GM12878 (cell line): ENCODE measurements at regions not wholly inside any gene's neighbourhood (a gene's known extent, or its start where the extent isn't known, plus 50 kb on each side); places are given as distances from the start of the nearest gene placed in this dataset.
A peak's percentile ranks its signal among the peaks of the same experiment; 100 is the strongest.

Source experiments
- ATAC-seq: fragments of 200-7000 bp; cut with Tn5 transposase; 3 replicates; pipeline ENCODE4 v1.9.1; 2020; ENCODE audit warnings: mild to moderate bottlenecking, moderate library complexity
- BruUV-seq: library from RNA; stranded (reverse); fragments of 400-500 nt; replicated peaks from 2 replicates; lab custom pipeline; 2021; lab: Mats Ljungman, UMichigan
- CTCF ChIA-PET: fragments of 300-600 bp; sonication (Branson Sonifier 250); formaldehyde crosslinking; extraction: SDS; loops from one replicate; lab custom pipeline; 2021; ENCODE audit warnings: inconsistent platforms; lab: Yijun Ruan, JAX
- POLR2A ChIA-PET: fragments of 350-600 bp; formaldehyde crosslinking; extraction: SDS; loops from one replicate; lab custom pipeline; 2021; ENCODE audit warnings: inconsistent platforms; lab: Charles Lee
- RAD21 ChIA-PET: fragments of 300-600 bp; sonication (Branson Sonifier 250); formaldehyde crosslinking; loops from one replicate; lab custom pipeline; 2023; ENCODE audit warnings: antibody characterized with exemption; ENCODE audit not compliant: unreplicated experiment; lab: Charles Lee
- SMC1A ChIA-PET: fragments of 300-600 bp; sonication (Branson Sonifier 250); formaldehyde crosslinking; loops from one replicate; lab custom pipeline; 2023; ENCODE audit not compliant: unreplicated experiment, uncharacterized antibody; lab: Charles Lee
- DNase-seq: peaks from one replicate; pipeline ENCODE4 v3.0.0-alpha.2; 2011; ENCODE audit warnings: low read depth, low spot score
- FAIRE-seq: peaks from 3 replicates; lab custom pipeline; 2011; peaks lifted over from hg19 to GRCh38; lab: Jason Lieb, UNC
- H2AFZ ChIP-seq: 2 replicates; pipeline ENCODE4 v1.6.0; 2011; ENCODE audit warnings: low read depth, low read length, control low read depth; ENCODE audit not compliant: control insufficient read depth
- H3K27ac ChIP-seq: 2 replicates; pipeline ENCODE4 v1.5.1; 2011; ENCODE audit warnings: control low read depth; ENCODE audit not compliant: control insufficient read depth, insufficient read depth
- H3K27me3 ChIP-seq, 2 experiments: replicated peaks in 1 of 2; 2 replicates each; pipeline versions ENCODE4 v1.6.0 to v1.6.1; 2011; ENCODE audit warnings: low read length in 1 of 2; ENCODE audit not compliant: control insufficient read depth in 2 of 2, insufficient read depth in 2 of 2
- H3K36me3 ChIP-seq, 2 experiments: 2 replicates each; pipeline ENCODE4 v1.5.1; 2011; ENCODE audit warnings: low read length in 1 of 2; ENCODE audit not compliant: control insufficient read depth in 2 of 2, insufficient read depth in 2 of 2
- H3K4me1 ChIP-seq: 2 replicates; pipeline ENCODE4 v1.6.1; 2011; ENCODE audit warnings: mild to moderate bottlenecking, low read length, moderate library complexity, mixed read lengths; ENCODE audit not compliant: control insufficient read depth, insufficient read depth
- H3K4me2 ChIP-seq: 2 replicates; pipeline ENCODE4 v1.6.0; 2011; ENCODE audit warnings: control low read depth; ENCODE audit not compliant: control insufficient read depth, insufficient read depth
- H3K4me3 ChIP-seq: fragments of 200-600 bp; sonication (generic); 2 replicates; pipeline ENCODE4 v1.5.1; 2016
- H3K79me2 ChIP-seq: 2 replicates; pipeline ENCODE4 v1.6.0; 2011; ENCODE audit warnings: low read length; ENCODE audit not compliant: control insufficient read depth, insufficient read depth
- H3K9ac ChIP-seq: 2 replicates; pipeline ENCODE4 v1.8.0; 2011; ENCODE audit warnings: low read length, control low read depth, mixed read lengths; ENCODE audit not compliant: control insufficient read depth, insufficient read depth
- H3K9me3 ChIP-seq: replicated peaks from 3 replicates; pipeline ENCODE4 v1.5.1; 2011; ENCODE audit warnings: mild to moderate bottlenecking, low read length; ENCODE audit not compliant: control insufficient read depth, insufficient read depth
- H4K20me1 ChIP-seq: 2 replicates; pipeline ENCODE4 v1.6.0; 2011; ENCODE audit not compliant: control insufficient read depth, insufficient read depth
- BHLHE40 ChIP-seq, 2 experiments: fragments of 450-650 bp in 1 of 2; IDR thresholded peaks; 2 replicates each; pipeline ENCODE4 v1.6.1; 2011 to 2017; ENCODE audit warnings: low read depth in 2 of 2, borderline replicate concordance in 1 of 2, improper control_type of control experiment in 1 of 2, low read length in 1 of 2, mild to moderate bottlenecking in 1 of 2
- CBFB ChIP-seq: IDR thresholded peaks from 2 replicates; pipeline ENCODE4 v1.6.1; 2016; ENCODE audit warnings: antibody characterized with exemption, low read depth
- MEF2B ChIP-seq: fragments of 450-650 bp; IDR thresholded peaks from 2 replicates; pipeline ENCODE4 v1.6.1; 2018; ENCODE audit warnings: mild to moderate bottlenecking, moderate library complexity; ENCODE audit not compliant: partially characterized antibody, poor library complexity, severe bottlenecking
- NBN ChIP-seq: fragments of 450-650 bp; IDR thresholded peaks from 2 replicates; pipeline ENCODE4 v1.6.1; 2016
- RAD21 ChIP-seq: IDR thresholded peaks from 2 replicates; pipeline ENCODE4 v1.6.1; 2011; ENCODE audit warnings: mild to moderate bottlenecking, low read depth, low read length, moderate library complexity; ENCODE audit not compliant: insufficient read depth
- SMC3 ChIP-seq: IDR thresholded peaks from 2 replicates; pipeline ENCODE4 v1.6.1; 2011; ENCODE audit warnings: low read length, improper control_type of control experiment, borderline replicate concordance
- SPI1 ChIP-seq: IDR thresholded peaks from 2 replicates; pipeline ENCODE4 v1.6.1; 2011; ENCODE audit warnings: low read depth, mild to moderate bottlenecking, low read length, moderate library complexity, borderline replicate concordance; ENCODE audit not compliant: insufficient read depth
- SRF ChIP-seq, 2 experiments: IDR thresholded peaks; 2 replicates each; pipeline ENCODE4 v1.6.1; 2011; ENCODE audit warnings: low read depth in 2 of 2, low read length in 2 of 2, mild to moderate bottlenecking in 1 of 2, moderate library complexity in 1 of 2
- STAT1 ChIP-seq: fragments of 450-650 bp; conservative IDR thresholded peaks from 2 replicates; pipeline ENCODE4 v1.6.1; 2014; ENCODE audit warnings: antibody characterized with exemption, mild to moderate bottlenecking
- WRNIP1 ChIP-seq: IDR thresholded peaks from 2 replicates; pipeline ENCODE4 v1.6.1; 2011; ENCODE audit warnings: low read depth, low read length, improper control_type of control experiment, borderline replicate concordance
- ZNF24 ChIP-seq: fragments of 450-650 bp; IDR thresholded peaks from 2 replicates; pipeline ENCODE4 v1.6.1; 2017; ENCODE audit warnings: antibody characterized with exemption, mild to moderate bottlenecking
- WGBS: methylation state at CpG from one replicate; pipeline ENCODE4 v1.1.6; 2016; ENCODE audit warnings: low lambda C conversion rate; ENCODE audit not compliant: insufficient replicate concordance, insufficient coverage; ENCODE audit errors: missing lambda C conversion rate; 5-methylcytosine and 5-hydroxymethylcytosine counted together
- in situ Hi-C: fragments of 300-500 bp; cut with MboI; formaldehyde crosslinking; loops from 9 replicates; pipeline ENCODE4 v1.14.3; 2018; ENCODE audit warnings: mixed read lengths
- intact Hi-C: fragments of 100-400 bp; cut with micrococcal nuclease; formaldehyde crosslinking; loops from one replicate; pipeline ENCODE4 v1.14.2; 2022; ENCODE audit not compliant: unreplicated experiment
- TF ChIP-seq, protein P1 (sequence below), 3 experiments: IDR thresholded peaks in 2 of 3; conservative IDR thresholded peaks in 1 of 3; 2 replicates each; pipeline ENCODE4 v1.5.1; 2011; ENCODE audit warnings: low read depth in 3 of 3, low read length in 3 of 3, mild to moderate bottlenecking in 3 of 3, control low read depth in 2 of 3, moderate library complexity in 2 of 3, inconsistent platforms in 1 of 3, mixed read lengths in 1 of 3; ENCODE audit not compliant: control insufficient read depth in 2 of 3, insufficient read depth in 1 of 3; ENCODE audit errors: extremely low read depth in 1 of 3

DNA sequence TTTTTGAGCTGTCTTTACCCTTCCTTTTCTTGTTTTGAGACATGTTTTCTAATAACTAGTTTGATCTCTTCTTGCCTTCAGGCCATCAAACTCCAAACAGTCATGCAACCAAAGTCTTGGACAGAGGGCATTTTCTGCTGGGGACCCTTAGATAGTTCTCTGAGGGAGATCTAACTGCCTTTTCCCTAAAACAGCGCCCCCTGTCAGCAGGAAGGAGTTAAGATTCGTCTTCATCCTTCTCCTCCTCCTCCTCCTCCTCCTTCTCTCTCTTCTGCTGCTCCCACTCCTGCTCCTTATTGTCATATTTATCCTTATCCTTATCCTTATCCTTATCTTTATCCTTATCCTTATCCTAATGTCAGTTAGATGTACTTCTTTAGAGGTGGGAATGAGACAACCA lies 417.2 kb downstream of the TRAM1L1 start:
- no peaks in the 10 kb centered on the region for H3K27me3 ChIP-seq
- no peak overlapping the region for H3K4me2 ChIP-seq
- H3K4me3 ChIP-seq = no peak overlapping the region
- ChIA-PET CTCF (interaction anchor here (1.4 to 2.2 kb wide), 2 partner anchors 305 to 310 kb away, joined by 3 to 8 read pairs; no protein-coding TSS in a partner anchor), SMC1A (no interaction called here), RAD21 (no interaction called here), POLR2A (no interaction called here)
- no peaks in the 10 kb centered on the region for H3K79me2 ChIP-seq
- H3K36me3 ChIP-seq = no peaks in the 10 kb centered on the region
- BruUV-seq = no TSS peak
- no peak for FAIRE-seq
- intact Hi-C loops = loop anchor here (1.0 kb wide), 1 partner anchor 310 kb away; no protein-coding TSS in a partner anchor
- H3K9ac ChIP-seq = no peak overlapping the region
- ATAC-seq = peak; percentile 44; the same call in 1 of the 3 replicates
- H3K27ac ChIP-seq = no peak overlapping the region
- no peak for DNase-seq
- in situ Hi-C loops = loop anchor here (25.0 kb wide), 1 partner anchor 306 kb away; no protein-coding TSS in a partner anchor
- no peaks in the 10 kb centered on the region for H4K20me1 ChIP-seq
- no peaks in the 10 kb centered on the region for H3K4me1 ChIP-seq
- peak; percentile 37; the same call in 1 of the 2 replicates for TF ChIP-seq SMC3
- TF ChIP-seq BHLHE40 (IDR thresholded peaks at IDR 0.05; ENCODE audit: borderline replicate concordance in 1 of 2, low read depth in 2 of 2, low read length in 1 of 2) = no peak
- TF ChIP-seq SRF (IDR thresholded peaks at IDR 0.05; ENCODE audit: low read depth in 2 of 2, low read length in 2 of 2) = no peak
- TF ChIP-seq, protein P1, sequence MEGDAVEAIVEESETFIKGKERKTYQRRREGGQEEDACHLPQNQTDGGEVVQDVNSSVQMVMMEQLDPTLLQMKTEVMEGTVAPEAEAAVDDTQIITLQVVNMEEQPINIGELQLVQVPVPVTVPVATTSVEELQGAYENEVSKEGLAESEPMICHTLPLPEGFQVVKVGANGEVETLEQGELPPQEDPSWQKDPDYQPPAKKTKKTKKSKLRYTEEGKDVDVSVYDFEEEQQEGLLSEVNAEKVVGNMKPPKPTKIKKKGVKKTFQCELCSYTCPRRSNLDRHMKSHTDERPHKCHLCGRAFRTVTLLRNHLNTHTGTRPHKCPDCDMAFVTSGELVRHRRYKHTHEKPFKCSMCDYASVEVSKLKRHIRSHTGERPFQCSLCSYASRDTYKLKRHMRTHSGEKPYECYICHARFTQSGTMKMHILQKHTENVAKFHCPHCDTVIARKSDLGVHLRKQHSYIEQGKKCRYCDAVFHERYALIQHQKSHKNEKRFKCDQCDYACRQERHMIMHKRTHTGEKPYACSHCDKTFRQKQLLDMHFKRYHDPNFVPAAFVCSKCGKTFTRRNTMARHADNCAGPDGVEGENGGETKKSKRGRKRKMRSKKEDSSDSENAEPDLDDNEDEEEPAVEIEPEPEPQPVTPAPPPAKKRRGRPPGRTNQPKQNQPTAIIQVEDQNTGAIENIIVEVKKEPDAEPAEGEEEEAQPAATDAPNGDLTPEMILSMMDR (IDR thresholded peaks at IDR 0.05 in 2 of 3, conservative IDR thresholded peaks at IDR 0.05 in 1 of 3; ENCODE audit: control insufficient read depth in 2 of 3, extremely low read depth in 1 of 3, insufficient read depth in 1 of 3, low read depth in 3 of 3, low read length in 3 of 3) = peak; percentile 20 to 41 (median 22); a peak in 5 of 6 replicates
- TF ChIP-seq NBN = no peak
- TF ChIP-seq RAD21 = peak; percentile 18; the same call in 1 of the 2 replicates
- TF ChIP-seq MEF2B = no peak
- no peak for TF ChIP-seq CBFB
- no peak for TF ChIP-seq ZNF24
- no peak for TF ChIP-seq SPI1
- TF ChIP-seq WRNIP1 = no peak
- TF ChIP-seq STAT1 = no peak
- H2AFZ ChIP-seq = no peak overlapping the region
- no peaks in the 10 kb centered on the region for H3K9me3 ChIP-seq
- 0% methylated on average over 2 of the region's 2 CpGs for WGBS
